ENCODE measurements at regions not wholly inside any gene's neighbourhood (a gene's known extent, or its start where the extent isn't known, plus 50 kb on each side); places are given as distances from the start of the nearest gene placed in this dataset.

GRCh38 chr3:162628531-162628930 lies 1131.9 kb downstream of the OTOL1 start:
- FAIRE-seq (no peak), DNase-seq (ENCODE audit: low spot score) (no peak), ATAC-seq (no peak)
- no peaks in the 10 kb centered on the region for H3K9me3 ChIP-seq (ENCODE audit: low read length)
- no peak overlapping the region for H3K9ac ChIP-seq (ENCODE audit: insufficient read depth, low read depth, low read length)
- no peak overlapping the region for H3K4me2 ChIP-seq (ENCODE audit: low read depth, low read length)
- TF ChIP-seq MAFF (IDR thresholded peaks at IDR 0.05; ENCODE audit: low read depth, low read length) (peak; percentile 61; the same call in 1 of the 2 replicates), MAFK (conservative IDR thresholded peaks at IDR 0.05 in 1 of 2, IDR thresholded peaks at IDR 0.05 in 1 of 2; ENCODE audit: low read length in 2 of 2) (peak; percentile 65 to 80), BHLHE40 (IDR thresholded peaks at IDR 0.05; ENCODE audit: low read length) (no peak)
- no peaks in the 10 kb centered on the region for H4K20me1 ChIP-seq (ENCODE audit: insufficient read depth, low read length)
- no peak overlapping the region for H3K4me3 ChIP-seq (replicated peaks in 1 of 3; ENCODE audit: insufficient read depth in 1 of 3, low read depth in 2 of 3, low read length in 3 of 3)
- in situ Hi-C loops (cut with HindIII; ENCODE audit: extremely low pct_ligation_motif_present, low pct_unique_long_range_greater_than_20kb) = no loop called here
- BruUV-seq (replicated peaks) = no TSS peak
- POLR2A ChIA-PET = no interaction called here
- H3K27me3 ChIP-seq (ENCODE audit: control insufficient read depth in 1 of 2, insufficient read depth in 2 of 2, low read length in 2 of 2) = no peaks in the 10 kb centered on the region
- H3K4me1 ChIP-seq (ENCODE audit: insufficient read depth, low read length) = no peaks in the 10 kb centered on the region
- H2AFZ ChIP-seq (ENCODE audit: low read length) = no peak overlapping the region
- H3K36me3 ChIP-seq (replicated peaks in 1 of 2; ENCODE audit: control insufficient read depth in 1 of 2, insufficient read depth in 2 of 2, low read length in 2 of 2) = no peaks in the 10 kb centered on the region
- WGBS (ENCODE audit: low lambda C conversion rate) = under 1% methylated on average over 3 of the region's 3 CpGs
- intact Hi-C loops (cut with micrococcal nuclease; ENCODE audit: unreplicated experiment) = no loop called here
- H3K27ac ChIP-seq (ENCODE audit: extremely low read length, insufficient read depth, low read length) = no peak overlapping the region
- H3K79me2 ChIP-seq (ENCODE audit: insufficient read depth, low read length) = no peaks in the 10 kb centered on the region
- CTCF ChIA-PET (ENCODE audit: low intra/inter-chr PET ratio, low total read pairs) = no interaction called here

GRCh38 chr3:162629372-162629771 lies 1132.8 kb downstream of the OTOL1 start:
- H3K27me3 ChIP-seq (ENCODE audit: control insufficient read depth in 1 of 2, insufficient read depth in 2 of 2, low read length in 2 of 2) = no peaks in the 10 kb centered on the region
- in situ Hi-C loops (cut with HindIII; ENCODE audit: extremely low pct_ligation_motif_present, low pct_unique_long_range_greater_than_20kb) (no loop called here), intact Hi-C loops (cut with micrococcal nuclease; ENCODE audit: unreplicated experiment) (no loop called here)
- H3K4me1 ChIP-seq (ENCODE audit: insufficient read depth, low read length) = no peaks in the 10 kb centered on the region
- no peak overlapping the region for H3K27ac ChIP-seq (ENCODE audit: extremely low read length, insufficient read depth, low read length)
- H3K9ac ChIP-seq (ENCODE audit: insufficient read depth, low read depth, low read length) = no peak overlapping the region
- H4K20me1 ChIP-seq (ENCODE audit: insufficient read depth, low read length) = no peaks in the 10 kb centered on the region
- no peak overlapping the region for H3K4me2 ChIP-seq (ENCODE audit: low read depth, low read length)
- no peaks in the 10 kb centered on the region for H3K79me2 ChIP-seq (ENCODE audit: insufficient read depth, low read length)
- ATAC-seq (no peak), DNase-seq (ENCODE audit: low spot score) (no peak), FAIRE-seq (no peak)
- POLR2A ChIA-PET = no interaction called here
- H3K9me3 ChIP-seq (ENCODE audit: low read length) = no peaks in the 10 kb centered on the region
- no peaks in the 10 kb centered on the region for H3K36me3 ChIP-seq (replicated peaks in 1 of 2; ENCODE audit: control insufficient read depth in 1 of 2, insufficient read depth in 2 of 2, low read length in 2 of 2)
- BruUV-seq (replicated peaks) = no TSS peak
- H3K4me3 ChIP-seq (replicated peaks in 1 of 3; ENCODE audit: insufficient read depth in 1 of 3, low read depth in 2 of 3, low read length in 3 of 3) = no peak overlapping the region
- TF ChIP-seq SRSF1 (optimal IDR thresholded peaks at IDR 0.05; ENCODE audit: low read depth, low read length) (no peak), NR2F2 (IDR thresholded peaks at IDR 0.05; ENCODE audit: borderline replicate concordance, low read depth) (no peak), THAP9 (CRISPR knock-in tag; IDR thresholded peaks at IDR 0.05; ENCODE audit: borderline replicate concordance) (no peak), MEF2D (CRISPR knock-in tag; IDR thresholded peaks at IDR 0.05) (no peak), ZNF33A (CRISPR knock-in tag; IDR thresholded peaks at IDR 0.05; ENCODE audit: borderline replicate concordance) (no peak), WIZ (CRISPR knock-in tag; IDR thresholded peaks at IDR 0.05) (no peak), DZIP1 (CRISPR knock-in tag; IDR thresholded peaks at IDR 0.05) (no peak), ZMAT3 (CRISPR knock-in tag; conservative IDR thresholded peaks at IDR 0.05) (no peak), HNRNPL (IDR thresholded peaks at IDR 0.05; ENCODE audit: low read depth, low read length) (no peak), CEBPB (IDR thresholded peaks at IDR 0.05; ENCODE audit: borderline replicate concordance, low read depth, low read length) (no peak), HNF4A (CRISPR knock-in tag; IDR thresholded peaks at IDR 0.05) (no peak), KAT8 (CRISPR knock-in tag; IDR thresholded peaks at IDR 0.05) (no peak), ZNF382 (CRISPR knock-in tag; IDR thresholded peaks at IDR 0.05; ENCODE audit: borderline replicate concordance) (no peak)
- CTCF ChIA-PET (ENCODE audit: low intra/inter-chr PET ratio, low total read pairs) = no interaction called here
- H2AFZ ChIP-seq (ENCODE audit: low read length) = no peak overlapping the region

Measured in HepG2 (cell line).